ENCODE measurements at regions not wholly inside any gene's neighbourhood (a gene's known extent, or its start where the extent isn't known, plus 50 kb on each side); places are given as distances from the start of the nearest gene placed in this dataset.
A peak's percentile ranks its signal among the peaks of the same experiment; 100 is the strongest.

- no peak for DNase-seq (ENCODE audit: low read depth in 2 of 2)
Observed at GRCh38 chr4:11495291-11495690, 66.6 kb upstream of the HS3ST1 start.

GRCh38 chr4:11494232-11494631, 65.5 kb upstream of the HS3ST1 start:
- no peak for DNase-seq (ENCODE audit: low read depth in 2 of 2)

GRCh38 chr4:11489453-11490083, 60.9 kb upstream of the HS3ST1 start:
- DNase-seq (ENCODE audit: low read depth in 2 of 2) = no peak

GRCh38 chr4:11488657-11489452, 60.2 kb upstream of the HS3ST1 start:
- no peak for DNase-seq (ENCODE audit: low read depth in 2 of 2)

GRCh38 chr4:11487868-11488544, 59.3 kb upstream of the HS3ST1 start:
- DNase-seq (ENCODE audit: low read depth in 2 of 2) = no peak

- DNase-seq (ENCODE audit: low read depth in 2 of 2) = no peak
Observed at GRCh38 chr4:11487139-11487538, 58.4 kb upstream of the HS3ST1 start.

- no peak for DNase-seq (ENCODE audit: low read depth in 2 of 2)
Observed at GRCh38 chr4:11485926-11486325, 57.2 kb upstream of the HS3ST1 start.

GRCh38 chr4:11484531-11484930, 55.8 kb upstream of the HS3ST1 start:
- DNase-seq (ENCODE audit: low read depth in 2 of 2) = no peak

GRCh38 chr4:11483046-11483445, 54.4 kb upstream of the HS3ST1 start:
- no peak for DNase-seq (ENCODE audit: low read depth in 2 of 2)

- peak in 1 of 2 donors; percentile 3 for DNase-seq (ENCODE audit: low read depth in 2 of 2)
Observed at GRCh38 chr4:11480683-11481082, 52.0 kb upstream of the HS3ST1 start.
